HuH-7 (cell line): ENCODE measurements at regions not wholly inside any gene's neighbourhood (a gene's known extent, or its start where the extent isn't known, plus 50 kb on each side); places are given as distances from the start of the nearest gene placed in this dataset.
"Not testable (repeated sequence)": the region's sequence is repeated elsewhere in the genome, so short reads cannot be mapped to it uniquely, and the experiment has no call there.

Experiments used
- DNase-seq: peaks from one replicate; pipeline ENCODE4 v3.0.0; 2011; ENCODE audit warnings: low spot score

DNA sequence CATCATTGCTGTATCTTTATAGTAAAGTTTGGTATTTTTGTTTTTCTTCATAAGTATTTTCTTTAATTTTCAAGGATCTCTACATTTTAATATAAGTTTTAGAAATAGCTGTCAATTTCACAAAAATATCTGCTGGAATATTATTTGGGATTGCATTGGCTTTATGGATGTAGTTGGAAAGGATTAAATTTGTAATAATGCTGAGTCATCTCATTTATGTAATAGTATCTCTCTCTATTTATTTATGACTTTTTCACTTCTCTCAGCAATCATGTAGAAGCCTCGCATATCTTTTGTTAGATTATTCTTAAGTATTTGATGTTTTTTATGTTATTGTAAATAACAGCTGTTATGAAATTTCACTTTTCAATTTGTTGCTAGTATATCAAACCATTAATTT, 223.1 kb upstream of the POGK start:
- DNase-seq: no peak

GRCh38 chr1:166626711-166627110, 212.6 kb upstream of the POGK start:
- no peak for DNase-seq

- no peak for DNase-seq
Measured at GRCh38 chr1:166627558-166627957, 211.7 kb upstream of the POGK start.

DNA sequence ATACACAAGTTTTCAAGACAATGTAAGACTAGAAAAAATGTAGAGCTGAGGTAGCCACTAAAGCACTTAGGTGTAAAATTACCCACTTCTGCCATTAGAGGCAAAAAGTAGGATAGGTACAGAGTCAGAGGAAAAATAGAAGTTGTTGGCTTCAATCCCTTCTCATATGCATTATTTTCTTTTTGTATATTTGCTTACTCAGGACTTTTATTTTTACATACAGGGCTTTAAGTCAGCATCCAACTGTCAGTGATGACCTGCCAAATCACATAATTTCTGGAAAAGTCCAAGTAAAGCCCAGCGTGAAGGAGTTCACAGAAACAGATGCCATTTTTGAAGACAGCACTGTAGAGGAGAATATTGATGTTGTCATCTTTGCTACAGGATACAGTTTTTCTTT, 211.0 kb upstream of the POGK start:
- DNase-seq: no peak

DNA sequence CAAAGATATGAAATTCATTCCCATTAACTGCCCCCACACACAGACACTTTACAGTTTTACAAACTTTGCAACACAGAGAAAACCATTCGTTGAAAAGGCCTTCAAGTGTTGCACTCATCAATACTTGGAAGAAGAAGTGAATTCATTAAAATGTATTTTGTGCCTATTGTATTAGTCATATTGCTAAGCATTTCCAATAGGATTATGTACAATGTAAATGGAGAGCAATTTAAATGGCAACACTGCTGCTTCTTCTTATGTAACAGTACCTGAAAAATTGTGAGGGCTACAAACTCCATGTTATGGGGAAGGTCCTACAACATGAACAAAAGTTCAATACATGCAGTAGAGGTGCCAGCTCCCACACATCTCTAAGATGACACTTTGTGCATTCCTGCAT, 209.3 kb upstream of the POGK start:
- no peak for DNase-seq

DNA sequence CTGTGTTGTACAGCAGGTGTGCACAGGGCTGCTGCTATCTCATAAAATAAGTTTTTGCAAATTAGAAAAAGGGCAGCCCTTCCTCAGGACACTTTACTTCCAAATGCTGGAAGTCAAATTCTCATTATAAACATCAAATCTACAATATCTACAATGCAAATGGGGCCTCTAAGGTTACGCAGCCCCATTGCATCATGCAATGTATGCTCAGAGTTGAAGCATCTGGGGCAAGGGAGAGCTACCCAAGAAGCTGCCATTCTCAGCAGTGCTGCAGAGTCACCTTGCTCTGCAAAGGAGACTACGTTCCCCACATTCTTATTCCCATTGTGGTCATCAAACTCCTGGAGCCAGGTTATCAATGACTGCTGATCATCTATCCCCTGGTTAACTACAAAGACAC, 208.9 kb upstream of the POGK start:
- no peak for DNase-seq

DNA sequence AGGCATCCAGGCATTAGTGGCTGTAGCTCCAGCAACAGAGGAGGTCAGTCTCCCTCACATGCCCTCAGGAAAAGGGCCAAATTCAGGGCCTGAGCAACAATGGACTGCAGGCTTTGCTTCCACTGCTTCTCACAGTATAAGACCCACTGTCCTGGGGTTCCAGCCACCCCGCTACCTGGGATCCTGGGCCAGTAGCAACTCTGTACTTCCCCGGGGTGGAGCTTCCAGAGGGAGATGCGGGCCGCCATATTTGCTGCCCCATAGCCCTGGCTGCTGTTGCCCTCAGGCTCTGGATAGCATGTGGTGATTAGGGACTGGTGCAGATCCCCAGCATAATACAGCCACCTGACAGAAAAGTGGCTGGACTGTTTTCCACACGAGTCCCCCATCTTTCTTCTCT, 201.1 kb upstream of the POGK start:
- no peak for DNase-seq

GRCh38 chr1:166657228-166657627, 182.0 kb upstream of the POGK start:
- DNase-seq: not testable (repeated sequence)

GRCh38 chr1:166666790-166667189, 172.5 kb upstream of the POGK start:
- not testable (repeated sequence) for DNase-seq

DNA sequence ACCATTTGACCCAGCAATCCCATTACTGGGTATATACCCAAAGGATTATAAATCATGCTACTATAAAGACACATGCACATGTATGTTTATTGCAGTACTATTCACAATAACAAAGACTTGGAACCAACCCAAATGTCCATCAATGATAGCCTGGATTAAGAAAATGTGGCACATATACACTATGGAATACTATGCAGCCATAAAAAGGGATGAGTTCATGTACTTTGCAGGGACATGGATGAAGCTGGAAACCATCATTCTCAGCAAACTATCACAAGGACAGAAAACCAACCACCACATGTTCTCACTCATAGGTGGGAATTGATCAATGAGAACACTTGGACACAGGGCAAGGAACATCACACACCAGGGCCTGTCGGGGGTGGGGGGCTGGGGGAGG, 171.7 kb upstream of the POGK start:
- DNase-seq: not testable (repeated sequence)

DNA sequence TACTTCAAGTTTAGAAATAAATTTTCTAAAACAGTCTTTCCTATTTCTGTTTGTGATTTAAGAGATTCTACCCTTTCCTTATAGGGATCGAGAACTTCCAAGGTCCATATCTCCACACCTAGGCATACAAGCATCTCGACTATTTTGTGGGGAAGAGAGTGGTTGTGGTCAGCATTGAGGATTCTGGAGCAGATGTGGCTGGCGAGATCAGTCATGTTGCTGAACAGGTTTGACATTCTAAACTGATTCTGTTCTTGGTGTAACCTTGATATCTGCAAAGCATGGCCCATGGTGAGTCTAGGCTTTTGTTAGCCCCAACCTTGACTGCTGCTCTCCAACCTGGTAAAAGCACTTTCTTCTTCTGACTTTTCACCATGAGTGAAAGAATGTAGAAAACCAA, 167.6 kb upstream of the POGK start:
- no peak for DNase-seq

DNA sequence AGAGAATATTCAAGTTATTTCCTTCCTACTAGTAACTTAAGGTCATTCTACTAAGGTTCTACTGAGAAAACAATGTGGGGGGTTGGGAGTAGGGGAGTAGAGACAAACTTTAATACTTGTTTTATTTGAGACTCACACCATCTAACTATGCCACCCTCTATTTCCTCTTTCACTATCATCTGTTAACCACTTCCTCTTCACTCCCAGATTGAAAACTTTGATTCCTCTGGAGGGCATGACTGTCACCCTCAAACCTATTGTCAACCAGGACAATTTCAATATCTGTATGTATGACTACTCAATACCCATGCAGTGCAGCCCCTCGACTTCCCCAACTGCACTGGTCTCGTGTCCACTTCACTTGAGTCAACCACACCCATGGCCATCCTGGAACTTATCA, 165.6 kb upstream of the POGK start:
- no peak for DNase-seq

DNA sequence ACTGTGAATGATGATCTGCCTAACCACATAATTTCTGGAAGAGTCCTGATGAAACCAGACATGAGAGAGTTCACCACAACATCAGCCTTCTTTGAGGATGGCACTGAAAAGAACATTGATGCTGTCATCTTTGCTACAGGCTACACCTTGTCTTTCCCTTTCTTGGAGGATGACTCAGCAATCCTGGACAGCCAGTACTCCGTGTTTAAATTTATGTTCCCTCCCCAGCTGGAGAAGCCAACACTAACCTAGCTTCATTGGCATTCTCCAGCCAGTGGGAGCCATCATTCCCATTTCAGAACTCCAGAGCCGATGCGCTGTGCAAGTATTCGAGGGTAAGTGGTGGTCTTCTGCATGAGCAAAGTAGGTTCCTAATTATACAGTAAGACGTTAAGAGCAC, 164.1 kb upstream of the POGK start:
- DNase-seq: no peak

DNA sequence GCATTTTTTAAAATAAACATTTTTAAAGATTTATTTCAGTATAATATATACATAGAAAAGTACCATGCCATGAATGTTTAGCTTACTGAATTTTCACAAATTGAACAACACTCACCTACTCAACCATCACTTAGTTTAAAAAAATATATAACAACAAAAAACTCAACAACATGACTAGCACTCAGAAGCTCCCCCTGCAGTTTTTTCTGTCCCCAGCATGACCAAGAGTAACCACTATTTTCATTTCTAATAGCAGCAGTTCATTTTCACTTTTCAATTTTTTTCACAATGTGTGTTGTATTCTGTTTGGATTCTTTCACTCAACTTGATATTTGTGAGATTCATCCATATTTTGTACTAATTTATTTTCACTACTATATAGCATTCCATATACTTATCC, 162.3 kb upstream of the POGK start:
- DNase-seq: no peak

- no peak for DNase-seq
Measured at GRCh38 chr1:166679369-166679768, 159.9 kb upstream of the POGK start.

- DNase-seq: no peak
Measured at GRCh38 chr1:166682588-166682987, 156.7 kb upstream of the POGK start.

- not testable (repeated sequence) for DNase-seq
Measured at GRCh38 chr1:166684669-166685068, 154.6 kb upstream of the POGK start.

DNA sequence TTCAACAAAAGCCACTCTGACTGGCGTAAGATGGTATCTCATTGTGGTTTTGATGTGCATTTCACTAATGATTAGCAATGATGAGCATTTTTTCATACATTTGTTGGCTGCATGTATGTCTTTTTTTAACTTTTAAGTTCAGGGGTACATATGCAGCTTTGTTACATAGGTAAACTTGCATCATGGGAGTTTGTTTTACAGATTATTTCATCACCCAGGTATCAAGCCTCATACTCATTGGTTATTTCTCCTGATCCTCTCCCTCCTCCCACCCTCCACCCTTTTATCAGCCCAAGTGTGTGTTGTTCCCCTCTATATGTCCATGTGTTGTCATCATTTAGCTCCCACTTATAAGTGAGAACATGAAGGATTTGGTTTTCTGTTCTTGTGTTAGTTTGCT, 154.1 kb upstream of the POGK start:
- no peak for DNase-seq

DNA sequence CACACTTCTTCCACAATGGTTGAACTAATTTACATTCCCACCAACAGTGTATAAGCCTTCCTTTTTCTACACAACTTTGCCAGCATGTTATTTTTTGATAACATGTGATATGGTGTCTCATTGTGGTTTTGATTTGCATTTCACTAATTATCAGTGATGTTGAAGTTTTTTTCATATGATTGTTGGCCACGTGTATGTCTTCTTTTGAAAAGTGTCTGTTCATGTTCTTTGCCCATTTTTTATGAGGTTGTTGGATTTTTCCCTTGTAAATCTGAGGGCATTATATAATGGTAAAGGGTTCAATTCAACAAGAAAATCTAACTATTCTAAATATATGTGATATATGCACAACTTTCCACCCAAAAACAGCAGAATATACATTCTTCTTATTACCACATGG, 153.4 kb upstream of the POGK start:
- DNase-seq: not testable (repeated sequence)

- not testable (repeated sequence) for DNase-seq
Measured at GRCh38 chr1:166690596-166690995, 148.7 kb upstream of the POGK start.

GRCh38 chr1:166691476-166691875, 147.8 kb upstream of the POGK start:
- DNase-seq: no peak

GRCh38 chr1:166692346-166692745, 146.9 kb upstream of the POGK start:
- DNase-seq: no peak

DNA sequence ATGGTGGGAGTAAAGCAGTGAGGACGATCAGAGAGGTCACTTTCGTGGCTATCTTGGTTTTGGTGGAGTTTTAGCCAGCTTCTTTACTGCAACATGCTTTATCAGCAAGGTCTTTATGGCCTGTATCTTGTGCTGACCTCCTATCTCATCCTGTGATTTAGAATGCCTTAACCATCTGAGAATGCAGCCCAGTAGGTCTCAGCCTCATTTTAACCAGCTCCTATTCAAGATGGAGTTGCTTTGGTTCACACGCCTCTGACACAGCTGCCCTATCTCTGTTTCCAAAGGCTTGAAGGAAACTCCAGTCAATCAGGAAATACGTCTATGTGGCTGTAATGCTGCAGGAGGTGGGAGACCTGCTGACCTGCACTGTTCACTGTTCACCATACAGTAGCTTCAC, 146.1 kb upstream of the POGK start:
- no peak for DNase-seq

- no peak for DNase-seq
Measured at GRCh38 chr1:166693673-166694297, 145.5 kb upstream of the POGK start.

- no peak for DNase-seq
Measured at GRCh38 chr1:166695115-166695514, 144.2 kb upstream of the POGK start.
